ENCODE measurements at regions not wholly inside any gene's neighbourhood (a gene's known extent, or its start where the extent isn't known, plus 50 kb on each side); places are given as distances from the start of the nearest gene placed in this dataset.
"Not testable (repeated sequence)": the region's sequence is repeated elsewhere in the genome, so short reads cannot be mapped to it uniquely, and the experiment has no call there.

GRCh38 chr20:29868688-29869087 lies 1388.8 kb upstream of the DEFB115 start:
- TF ChIP-seq MAFK (IDR thresholded peaks at IDR 0.05; ENCODE audit: low read depth, low read length); USF2 (IDR thresholded peaks at IDR 0.05; ENCODE audit: low read depth, low read length); CEBPB (IDR thresholded peaks at IDR 0.05; ENCODE audit: low read depth, low read length); POLR2A (IDR thresholded peaks at IDR 0.05; ENCODE audit: low read depth, low read length); CTCF (conservative IDR thresholded peaks at IDR 0.05; ENCODE audit: low read depth, low read length); RAD21 (IDR thresholded peaks at IDR 0.05; ENCODE audit: low read length); ELK1 (IDR thresholded peaks at IDR 0.05; ENCODE audit: borderline replicate concordance, low read depth, low read length): not testable (repeated sequence)

Measured in IMR-90 (cell line).